Tibial nerve (tissue), 3 donors: ENCODE measurements at regions not wholly inside any gene's neighbourhood (a gene's known extent, or its start where the extent isn't known, plus 50 kb on each side); places are given as distances from the start of the nearest gene placed in this dataset.

Experiments used
- CTCF ChIP-seq, 5 experiments: fragments of 200-600 bp in 3 of 5; fragments of 450-650 bp in 2 of 5; sonication (generic) in 3 of 5; IDR thresholded peaks; one replicate each; pipeline ENCODE4 v1.5.1; 2016 to 2019; ENCODE audit warnings: antibody characterized with exemption in 5 of 5, mild to moderate bottlenecking in 3 of 5, moderate library complexity in 2 of 5
- POLR2A ChIP-seq, 2 donors: fragments of 450-650 bp; IDR thresholded peaks; one replicate each; pipeline ENCODE4 v1.6.1; 2017; ENCODE audit warnings: antibody characterized with exemption in 2 of 2, mild to moderate bottlenecking in 2 of 2, moderate library complexity in 2 of 2

DNA sequence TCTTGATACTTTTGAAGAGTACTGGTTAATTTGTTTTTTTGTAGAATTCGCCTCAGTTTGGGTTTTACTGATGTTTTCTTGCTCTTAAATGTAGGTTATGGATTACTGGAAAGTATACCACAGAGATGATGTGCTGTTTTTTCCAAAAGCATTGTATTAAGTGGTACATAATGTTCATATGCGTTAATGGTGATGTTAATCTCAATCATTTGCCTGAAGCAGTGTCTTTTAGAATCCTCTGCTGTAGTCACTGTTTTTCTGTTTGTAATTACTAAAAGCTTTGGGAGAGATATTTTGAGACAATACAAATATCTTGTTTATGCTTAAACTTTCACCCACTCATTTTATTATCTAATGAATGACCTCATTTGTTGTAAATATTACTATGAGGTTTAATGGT, 163.4 kb upstream of the LRP1B start:
- TF ChIP-seq CTCF (IDR thresholded peaks at IDR 0.05) (no peak), POLR2A (IDR thresholded peaks at IDR 0.05) (no peak)
